ENCODE measurements at regions not wholly inside any gene's neighbourhood (a gene's known extent, or its start where the extent isn't known, plus 50 kb on each side); places are given as distances from the start of the nearest gene placed in this dataset.

GRCh38 chr6:21722510-21722909, 129.0 kb downstream of the SOX4 start:
- WGBS, 4 donors: 38 to 56% (median 46%) methylated on average over 11 to 12 of the region's 12 CpGs
- peaks cover 0 to 10% (median 0%) of the 10 kb centered on the region in 12 donors for H3K9me3 ChIP-seq
- peak overlapping the region in 1 of 12 donors; percentile 51 for H3K27ac ChIP-seq
- H3K27me3 ChIP-seq: no peaks in the 10 kb centered on the region
- no peaks in the 10 kb centered on the region for H3K36me3 ChIP-seq
- TF ChIP-seq CTCF (IDR thresholded peaks at IDR 0.05) (no peak), POLR2A (IDR thresholded peaks at IDR 0.05) (no peak)
- DNase-seq: peak in 1 of 5 donors; percentile 40
- no peak overlapping the region for H3K4me3 ChIP-seq
- peaks cover 0 to 4% (median 0%) of the 10 kb centered on the region in 12 donors for H3K4me1 ChIP-seq
- intact Hi-C loops (cut with DNase I): no loop called here
- ATAC-seq: peak in 1 of 4 donors; percentile 48

- no peak overlapping the region for H3K27ac ChIP-seq
- H3K4me1 ChIP-seq: peaks cover 0 to 8% (median 1%) of the 10 kb centered on the region in 12 donors
- ATAC-seq: no peak
- 77 to 92% (median 88%) methylated on average over 7 of the region's 7 CpGs for WGBS, 4 donors
- intact Hi-C loops (cut with DNase I): no loop called here
- no peaks in the 10 kb centered on the region for H3K27me3 ChIP-seq
- H3K36me3 ChIP-seq: no peaks in the 10 kb centered on the region
- no peak for DNase-seq
- TF ChIP-seq POLR2A (IDR thresholded peaks at IDR 0.05) (no peak), CTCF (IDR thresholded peaks at IDR 0.05) (no peak)
- H3K4me3 ChIP-seq: no peak overlapping the region
- H3K9me3 ChIP-seq: no peaks in the 10 kb centered on the region
Observed at GRCh38 chr6:21726676-21727075, 133.1 kb downstream of the SOX4 start.

- H3K4me1 ChIP-seq: peaks cover 0 to 10% (median 1%) of the 10 kb centered on the region in 12 donors
- H3K27ac ChIP-seq: no peak overlapping the region
- H3K9me3 ChIP-seq: no peaks in the 10 kb centered on the region
- 97 to 98% (median 98%) methylated on average over 7 of the region's 7 CpGs for WGBS, 4 donors
- intact Hi-C loops (cut with DNase I): no loop called here
- no peak for ATAC-seq
- DNase-seq: no peak
- no peaks in the 10 kb centered on the region for H3K27me3 ChIP-seq
- no peaks in the 10 kb centered on the region for H3K36me3 ChIP-seq
- no peak overlapping the region for H3K4me3 ChIP-seq
- TF ChIP-seq POLR2A (IDR thresholded peaks at IDR 0.05) (no peak), CTCF (IDR thresholded peaks at IDR 0.05) (no peak)
Observed at GRCh38 chr6:21728141-21728540, 134.6 kb downstream of the SOX4 start.

GRCh38 chr6:21729431-21729830, 135.9 kb downstream of the SOX4 start:
- 52 to 70% (median 64%) methylated on average over 4 of the region's 4 CpGs for WGBS, 4 donors

More at GRCh38 chr6:21729431-21729830, 135.9 kb downstream of the SOX4 start:
- ATAC-seq (no peak), DNase-seq (no peak)
- TF ChIP-seq POLR2A (IDR thresholded peaks at IDR 0.05) (no peak), CTCF (IDR thresholded peaks at IDR 0.05) (no peak)
- H3K9me3 ChIP-seq: no peaks in the 10 kb centered on the region
- H3K27me3 ChIP-seq: no peaks in the 10 kb centered on the region
- intact Hi-C loops (cut with DNase I): no loop called here
- H3K27ac ChIP-seq: no peak overlapping the region
- no peaks in the 10 kb centered on the region for H3K36me3 ChIP-seq
- no peak overlapping the region for H3K4me3 ChIP-seq
- H3K4me1 ChIP-seq: peaks cover 0 to 10% (median 1%) of the 10 kb centered on the region in 12 donors

Measured in heart left ventricle (tissue), 16 donors.